RWPE1 (cell line): ENCODE measurements at regions not wholly inside any gene's neighbourhood (a gene's known extent, or its start where the extent isn't known, plus 50 kb on each side); places are given as distances from the start of the nearest gene placed in this dataset.

Source experiments
- CTCF ChIA-PET: fragments of 350-600 bp; sonication (Branson Sonifier 250); formaldehyde crosslinking; extraction: SDS; loops from one replicate; lab custom pipeline; 2021; lab: Yijun Ruan, JAX
- POLR2A ChIA-PET: fragments of 400-600 bp; formaldehyde crosslinking; extraction: SDS; loops from one replicate; lab custom pipeline; 2020; ENCODE audit warnings: antibody characterized with exemption; ENCODE audit not compliant: low non-redundant PET; lab: Yijun Ruan, JAX
- DNase-seq: peaks from one replicate; pipeline ENCODE4 v3.0.0; 2012; ENCODE audit warnings: low spot score
- H3K27ac ChIP-seq: fragments of 450-650 bp; 2 replicates; pipeline ENCODE4 v1.5.1; 2017
- CTCF ChIP-seq: fragments of 450-650 bp; conservative IDR thresholded peaks from 2 replicates; pipeline ENCODE4 v1.5.1; 2017; ENCODE audit warnings: low read depth, mild to moderate bottlenecking

- CTCF ChIA-PET, result interaction anchor here (0.6 kb wide), 1 partner anchor 93 kb away, joined by 3 read pairs; no protein-coding TSS in a partner anchor
- no peak overlapping the region for H3K27ac ChIP-seq
- no peak for DNase-seq
- POLR2A ChIA-PET, result no interaction called here
- no peak for TF ChIP-seq CTCF
These were observed 69.7 kb downstream of the DRD1 start for GRCh38 chr5:175374166-175374875.

- DNase-seq, result no peak
- POLR2A ChIA-PET, result no interaction called here
- CTCF ChIA-PET, result no interaction called here
- no peak for TF ChIP-seq CTCF
- no peak overlapping the region for H3K27ac ChIP-seq
These were observed 78.1 kb downstream of the DRD1 start for GRCh38 chr5:175365866-175366265.

GRCh38 chr5:175363300-175363699 lies 80.7 kb downstream of the DRD1 start:
- CTCF ChIA-PET, result no interaction called here
- POLR2A ChIA-PET, result no interaction called here
- H3K27ac ChIP-seq, result no peak overlapping the region
- no peak for TF ChIP-seq CTCF
- DNase-seq, result no peak

- no peak for TF ChIP-seq CTCF
- H3K27ac ChIP-seq, result no peak overlapping the region
- no peak for DNase-seq
- ChIA-PET CTCF (interaction anchor here (0.6 kb wide), 1 partner anchor 11 kb away, joined by 3 read pairs; no protein-coding TSS in a partner anchor), POLR2A (no interaction called here)
These were observed 86.0 kb downstream of the DRD1 start for GRCh38 chr5:175357995-175358394.

- H3K27ac ChIP-seq, result no peak overlapping the region
- ChIA-PET POLR2A (no interaction called here), CTCF (no interaction called here)
- no peak for DNase-seq
- TF ChIP-seq CTCF, result no peak
These were observed 87.6 kb downstream of the DRD1 start for GRCh38 chr5:175356428-175356827.

- no peak for TF ChIP-seq CTCF
- CTCF ChIA-PET, result no interaction called here
- no peak overlapping the region for H3K27ac ChIP-seq
- no peak for DNase-seq
- POLR2A ChIA-PET, result no interaction called here
These were observed 89.0 kb downstream of the DRD1 start for GRCh38 chr5:175354964-175355363.
